Inflammatory macrophage (primary cell): ENCODE measurements at regions not wholly inside any gene's neighbourhood (a gene's known extent, or its start where the extent isn't known, plus 50 kb on each side); places are given as distances from the start of the nearest gene placed in this dataset.
"Not testable (repeated sequence)": the region's sequence is repeated elsewhere in the genome, so short reads cannot be mapped to it uniquely, and the experiment has no call there.

Experiments
- DNase-seq, 2 donors: peaks; one replicate each; pipeline ENCODE4 v3.0.0-alpha.2; 2020 to 2022

GRCh38 chr5:135177591-135177990, 143.6 kb upstream of the PITX1 start:
- no peak for DNase-seq

GRCh38 chr5:135176991-135177390, 143.0 kb upstream of the PITX1 start:
- no peak for DNase-seq

- DNase-seq, result no peak
Observed at GRCh38 chr5:135174315-135175096, 140.5 kb upstream of the PITX1 start.

GRCh38 chr5:135173662-135174290, 139.7 kb upstream of the PITX1 start:
- DNase-seq, result no peak

GRCh38 chr5:135172718-135173117, 138.7 kb upstream of the PITX1 start:
- no peak for DNase-seq

GRCh38 chr5:135171336-135171735, 137.3 kb upstream of the PITX1 start:
- peak; percentile 60 to 71 for DNase-seq

GRCh38 chr5:135170500-135170899, 136.5 kb upstream of the PITX1 start:
- DNase-seq, result peak; percentile 10 to 43

- no peak for DNase-seq
Observed at GRCh38 chr5:135169753-135170152, 135.7 kb upstream of the PITX1 start.

- DNase-seq, result no peak
Observed at GRCh38 chr5:135167634-135168033, 133.6 kb upstream of the PITX1 start.

- not testable (repeated sequence) for DNase-seq
Observed at GRCh38 chr5:135164873-135165614, 131.0 kb upstream of the PITX1 start.

- no peak for DNase-seq
Observed at GRCh38 chr5:135163964-135164363, 129.9 kb upstream of the PITX1 start.

- DNase-seq, result no peak
Observed at GRCh38 chr5:135163391-135163790, 129.4 kb upstream of the PITX1 start.

- no peak for DNase-seq
Observed at GRCh38 chr5:135162661-135163265, 128.7 kb upstream of the PITX1 start.

GRCh38 chr5:135161221-135161620, 127.2 kb upstream of the PITX1 start:
- peak; percentile 3 to 69 for DNase-seq

- DNase-seq, result no peak
Observed at GRCh38 chr5:135160036-135160675, 126.1 kb upstream of the PITX1 start.

GRCh38 chr5:135159626-135160025, 125.6 kb upstream of the PITX1 start:
- DNase-seq, result no peak

- DNase-seq, result no peak
Observed at GRCh38 chr5:135158982-135159381, 125.0 kb upstream of the PITX1 start.

- DNase-seq, result no peak
Observed at GRCh38 chr5:135158314-135158697, 124.3 kb upstream of the PITX1 start.

GRCh38 chr5:135157421-135158313, 123.6 kb upstream of the PITX1 start:
- no peak for DNase-seq

GRCh38 chr5:135156715-135157404, 122.8 kb upstream of the PITX1 start:
- DNase-seq, result no peak

- DNase-seq, result no peak
Observed at GRCh38 chr5:135156337-135156714, 122.3 kb upstream of the PITX1 start.
